ENCODE measurements at regions not wholly inside any gene's neighbourhood (a gene's known extent, or its start where the extent isn't known, plus 50 kb on each side); places are given as distances from the start of the nearest gene placed in this dataset.

DNA sequence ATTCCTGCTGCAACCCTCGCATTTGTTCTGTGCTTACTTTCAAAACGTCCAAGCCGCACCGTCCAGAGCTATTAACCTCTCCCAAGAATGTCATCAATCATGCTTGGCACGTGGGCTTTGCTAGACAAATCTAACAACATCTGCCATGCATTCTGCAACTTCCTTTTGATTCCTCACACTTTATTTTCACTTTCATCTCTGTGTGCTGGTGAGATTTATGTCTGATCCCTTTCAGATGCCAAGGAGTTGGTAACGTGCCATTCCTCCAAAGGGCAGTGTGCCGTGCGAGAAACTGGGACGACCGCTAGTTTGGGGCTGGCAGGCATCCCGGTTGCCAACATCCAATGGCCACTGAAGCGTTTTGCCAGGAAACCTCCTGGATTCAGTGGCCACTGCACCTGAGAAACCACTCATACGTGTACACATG is 230.0 kb upstream of the PARD3B start:
- Mint-ChIP-seq H3K27ac (ENCODE audit: unreplicated experiment) (no peak overlapping the region), H3K9me3 (ENCODE audit: low read depth, unreplicated experiment) (no peaks in the 10 kb centered on the region), H3K4me3 (ENCODE audit: low read depth, unreplicated experiment) (no peak overlapping the region), H3K36me3 (ENCODE audit: insufficient read depth, unreplicated experiment) (no peaks in the 10 kb centered on the region), H3K27me3 (ENCODE audit: unreplicated experiment) (peaks cover 12% of the 10 kb centered on the region), H3K4me1 (ENCODE audit: low read depth, unreplicated experiment) (peaks cover 11% of the 10 kb centered on the region)
- intact Hi-C loops (cut with micrococcal nuclease; ENCODE audit: unreplicated experiment) = no loop called here
- TF ChIP-seq, protein P1, sequence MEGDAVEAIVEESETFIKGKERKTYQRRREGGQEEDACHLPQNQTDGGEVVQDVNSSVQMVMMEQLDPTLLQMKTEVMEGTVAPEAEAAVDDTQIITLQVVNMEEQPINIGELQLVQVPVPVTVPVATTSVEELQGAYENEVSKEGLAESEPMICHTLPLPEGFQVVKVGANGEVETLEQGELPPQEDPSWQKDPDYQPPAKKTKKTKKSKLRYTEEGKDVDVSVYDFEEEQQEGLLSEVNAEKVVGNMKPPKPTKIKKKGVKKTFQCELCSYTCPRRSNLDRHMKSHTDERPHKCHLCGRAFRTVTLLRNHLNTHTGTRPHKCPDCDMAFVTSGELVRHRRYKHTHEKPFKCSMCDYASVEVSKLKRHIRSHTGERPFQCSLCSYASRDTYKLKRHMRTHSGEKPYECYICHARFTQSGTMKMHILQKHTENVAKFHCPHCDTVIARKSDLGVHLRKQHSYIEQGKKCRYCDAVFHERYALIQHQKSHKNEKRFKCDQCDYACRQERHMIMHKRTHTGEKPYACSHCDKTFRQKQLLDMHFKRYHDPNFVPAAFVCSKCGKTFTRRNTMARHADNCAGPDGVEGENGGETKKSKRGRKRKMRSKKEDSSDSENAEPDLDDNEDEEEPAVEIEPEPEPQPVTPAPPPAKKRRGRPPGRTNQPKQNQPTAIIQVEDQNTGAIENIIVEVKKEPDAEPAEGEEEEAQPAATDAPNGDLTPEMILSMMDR (IDR thresholded peaks at IDR 0.05; ENCODE audit: unreplicated experiment) = no peak
- CTCF ChIA-PET = no interaction called here
- no TSS peak for BruUV-seq (replicated peaks)
- no peak for DNase-seq

DNA sequence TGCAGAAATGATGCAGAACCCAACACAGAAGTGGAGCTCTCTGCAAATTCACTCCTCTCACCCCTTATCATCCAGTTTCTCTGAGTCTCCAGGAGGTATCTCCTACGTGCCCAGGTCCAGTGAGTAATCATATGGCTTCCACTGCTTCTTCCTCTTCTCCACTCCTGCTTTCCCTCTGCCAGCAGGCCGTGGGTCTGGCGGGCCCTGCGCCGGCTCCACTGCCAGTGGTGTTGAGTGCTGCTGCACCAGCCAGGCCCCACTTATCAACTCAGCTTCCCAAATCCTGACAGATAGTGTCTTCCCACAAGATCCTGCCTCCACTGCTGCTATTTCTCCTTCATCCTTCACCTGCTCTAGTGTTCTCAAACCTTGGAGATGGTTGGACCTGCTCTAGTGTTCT is 227.6 kb upstream of the PARD3B start:
- intact Hi-C loops (cut with micrococcal nuclease; ENCODE audit: unreplicated experiment) = no loop called here
- no peaks in the 10 kb centered on the region for H3K36me3 Mint-ChIP-seq (ENCODE audit: insufficient read depth, unreplicated experiment)
- no TSS peak for BruUV-seq (replicated peaks)
- no peak overlapping the region for H3K4me3 Mint-ChIP-seq (ENCODE audit: low read depth, unreplicated experiment)
- H3K9me3 Mint-ChIP-seq (ENCODE audit: low read depth, unreplicated experiment) = no peaks in the 10 kb centered on the region
- no peak overlapping the region for H3K27ac Mint-ChIP-seq (ENCODE audit: unreplicated experiment)
- TF ChIP-seq, protein P1 (IDR thresholded peaks at IDR 0.05; ENCODE audit: unreplicated experiment) = no peak
- H3K27me3 Mint-ChIP-seq (ENCODE audit: unreplicated experiment) = peaks cover 12% of the 10 kb centered on the region
- DNase-seq = no peak
- CTCF ChIA-PET = no interaction called here
- H3K4me1 Mint-ChIP-seq (ENCODE audit: low read depth, unreplicated experiment) = peaks cover 31% of the 10 kb centered on the region

DNA sequence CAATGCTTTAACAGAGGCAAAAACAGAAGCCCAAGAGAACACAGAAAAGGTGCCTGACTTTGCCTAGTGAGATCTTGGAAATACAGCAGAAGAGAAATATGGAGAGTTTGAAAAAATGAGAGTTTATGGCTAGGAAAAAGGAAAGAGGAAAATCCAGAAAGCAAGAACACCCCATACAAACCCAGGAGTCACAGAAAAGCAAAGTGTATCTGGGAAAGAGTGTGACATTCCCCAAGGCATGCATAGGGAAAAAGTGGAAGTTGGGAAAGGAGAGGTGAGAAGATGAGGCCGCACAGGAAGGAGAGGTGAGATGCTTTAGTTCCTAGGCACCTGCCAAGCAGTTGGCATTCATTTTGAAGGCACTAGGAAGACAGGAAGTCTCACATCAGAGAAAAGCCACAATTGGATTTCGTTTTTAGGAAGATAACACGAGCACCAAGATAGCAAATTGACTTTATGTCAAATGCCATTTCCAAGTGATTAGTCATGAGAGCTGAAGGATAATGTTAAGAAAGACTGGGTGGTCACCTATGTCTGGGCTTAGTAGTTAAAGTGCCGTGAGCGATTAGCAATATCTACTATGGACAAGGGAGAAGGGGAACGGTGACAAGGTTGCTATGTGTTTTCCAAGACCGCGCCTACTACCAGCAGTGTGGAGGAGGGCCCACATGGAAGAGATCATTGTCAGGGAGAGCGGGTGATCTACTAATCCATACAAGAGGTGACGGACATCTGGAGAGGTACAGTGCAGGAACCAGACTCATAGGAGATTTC is 224.1 kb upstream of the PARD3B start:
- Mint-ChIP-seq H3K36me3 (ENCODE audit: insufficient read depth, unreplicated experiment) (no peaks in the 10 kb centered on the region), H3K27ac (ENCODE audit: unreplicated experiment) (peak overlapping the region; percentile 1), H3K27me3 (ENCODE audit: unreplicated experiment) (no peaks in the 10 kb centered on the region), H3K4me3 (ENCODE audit: low read depth, unreplicated experiment) (no peak overlapping the region), H3K4me1 (ENCODE audit: low read depth, unreplicated experiment) (peaks cover 22% of the 10 kb centered on the region), H3K9me3 (ENCODE audit: low read depth, unreplicated experiment) (no peaks in the 10 kb centered on the region)
- DNase-seq = no peak
- intact Hi-C loops (cut with micrococcal nuclease; ENCODE audit: unreplicated experiment) = no loop called here
- TF ChIP-seq, protein P1 (IDR thresholded peaks at IDR 0.05; ENCODE audit: unreplicated experiment) = no peak
- CTCF ChIA-PET = interaction anchor here (0.7 kb wide), 1 partner anchor 135 kb away, joined by 3 read pairs; no protein-coding TSS in a partner anchor
- BruUV-seq (replicated peaks) = no TSS peak

DNA sequence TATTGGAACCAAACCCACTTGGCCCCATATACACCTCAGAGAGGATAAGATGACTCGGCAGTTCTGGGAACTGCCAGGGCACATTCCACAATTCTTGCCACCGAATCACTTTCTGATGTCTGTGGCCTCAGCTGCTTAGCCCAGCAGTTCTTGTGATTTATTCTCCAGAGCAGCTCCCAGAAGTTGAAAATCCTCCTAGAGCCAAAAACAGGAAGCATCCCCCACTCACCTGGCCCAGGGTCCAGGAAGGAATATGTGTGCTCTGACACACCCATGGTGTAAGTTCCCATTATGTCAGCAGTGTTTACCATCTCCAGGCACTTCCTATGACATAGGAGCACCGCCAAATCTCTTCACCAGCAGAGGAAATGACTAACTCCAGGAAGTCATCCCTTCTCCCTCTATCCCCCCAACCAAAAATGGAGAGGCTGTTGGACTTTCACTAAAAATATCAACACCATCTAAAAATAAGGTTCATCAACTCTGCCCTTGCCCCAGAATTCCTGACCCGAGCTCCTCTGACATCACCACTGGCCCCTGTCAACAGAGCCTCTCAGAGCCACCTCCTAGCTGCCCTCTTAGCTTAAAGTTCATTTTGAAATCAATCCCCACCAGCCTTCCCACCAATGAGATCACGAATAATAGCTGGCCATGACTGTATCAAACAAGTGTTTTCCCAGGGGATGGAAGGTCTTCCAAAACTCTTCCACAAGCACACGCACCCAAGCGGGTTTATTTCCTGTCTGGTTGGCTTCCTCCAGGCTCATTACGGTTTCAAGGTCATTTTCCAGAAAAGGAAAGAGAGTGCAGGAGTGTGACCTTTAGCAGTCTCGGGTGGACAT is 223.1 kb upstream of the PARD3B start:
- no peak overlapping the region for H3K4me3 Mint-ChIP-seq (ENCODE audit: low read depth, unreplicated experiment)
- CTCF ChIA-PET = interaction anchor here (0.7 kb wide), 1 partner anchor 62 kb away, joined by 3 read pairs; no protein-coding TSS in a partner anchor
- H3K27me3 Mint-ChIP-seq (ENCODE audit: unreplicated experiment) = no peaks in the 10 kb centered on the region
- intact Hi-C loops (cut with micrococcal nuclease; ENCODE audit: unreplicated experiment) = no loop called here
- TF ChIP-seq, protein P1 (IDR thresholded peaks at IDR 0.05; ENCODE audit: unreplicated experiment) = no peak
- peak; percentile 27 for DNase-seq
- H3K9me3 Mint-ChIP-seq (ENCODE audit: low read depth, unreplicated experiment) = no peaks in the 10 kb centered on the region
- BruUV-seq (replicated peaks) = no TSS peak
- peaks cover 22% of the 10 kb centered on the region for H3K4me1 Mint-ChIP-seq (ENCODE audit: low read depth, unreplicated experiment)
- peak overlapping the region; percentile 1 for H3K27ac Mint-ChIP-seq (ENCODE audit: unreplicated experiment)
- no peaks in the 10 kb centered on the region for H3K36me3 Mint-ChIP-seq (ENCODE audit: insufficient read depth, unreplicated experiment)
